Naive thymus-derived CD4-positive, alpha-beta T cell (primary cell): ENCODE measurements at regions not wholly inside any gene's neighbourhood (a gene's known extent, or its start where the extent isn't known, plus 50 kb on each side); places are given as distances from the start of the nearest gene placed in this dataset.

Experiments used
- ATAC-seq: fragments of 150-1000 bp; cut with Tn5 transposase; 2 replicates; pipeline ENCODE4 v1.10.0; 2021; ENCODE audit warnings: mild to moderate bottlenecking, moderate library complexity
- CTCF ChIA-PET: fragments of 350-600 bp; sonication (Branson Sonifier 250); formaldehyde crosslinking; loops from one replicate; lab custom pipeline; 2021; ENCODE audit warnings: antibody characterized with exemption; lab: Charles Lee
- POLR2A ChIA-PET: fragments of 350-600 bp; sonication (Branson Sonifier 250); formaldehyde crosslinking; loops from one replicate; lab custom pipeline; 2021; ENCODE audit warnings: antibody characterized with exemption, inconsistent platforms; lab: Charles Lee
- DNase-seq, 9 donors: peaks; one replicate each; pipeline versions ENCODE4 v3.0.0 to v3.0.0-alpha.2; 2020 to 2022; ENCODE audit warnings: mixed read lengths in 1 of 9
- H3K27ac ChIP-seq: one replicate; pipeline ENCODE4 v1.7.0; 2013; ENCODE audit warnings: mild to moderate bottlenecking, low read depth, low read length, moderate library complexity
- H3K27me3 ChIP-seq, 2 donors: one replicate each; pipeline ENCODE4 v1.7.0; 2013; ENCODE audit warnings: low read length in 2 of 2, mild to moderate bottlenecking in 2 of 2, moderate library complexity in 2 of 2; ENCODE audit not compliant: control insufficient read depth in 2 of 2, insufficient read depth in 2 of 2
- H3K36me3 ChIP-seq, 3 experiments: 1 replicate in 2 of 3; 2 replicates in 1 of 3; pipeline ENCODE4 v1.7.0; 2013; ENCODE audit warnings: low read length in 3 of 3, mild to moderate bottlenecking in 3 of 3, moderate library complexity in 1 of 3; ENCODE audit not compliant: insufficient read depth in 3 of 3, control insufficient read depth in 2 of 3
- H3K4me1 ChIP-seq, 2 donors: one replicate each; pipeline ENCODE4 v1.7.0; 2013; ENCODE audit warnings: low read length in 2 of 2, mild to moderate bottlenecking in 2 of 2, moderate library complexity in 1 of 2; ENCODE audit not compliant: control insufficient read depth in 2 of 2, insufficient read depth in 2 of 2
- H3K4me3 ChIP-seq: 2 replicates; pipeline ENCODE4 v1.7.0; 2013; ENCODE audit warnings: mild to moderate bottlenecking, low read length
- H3K9me3 ChIP-seq, 3 experiments: 1 replicate in 2 of 3; 2 replicates in 1 of 3; pipeline ENCODE4 v1.7.0; 2013; ENCODE audit warnings: low read length in 3 of 3; ENCODE audit not compliant: control insufficient read depth in 2 of 3
- H3K27ac Mint-ChIP-seq, 9 donors: one replicate each; pipeline ENCODE4 v1.8.0; 2020 to 2022; ENCODE audit warnings: mixed read lengths in 9 of 9, mild to moderate bottlenecking in 8 of 9, moderate library complexity in 5 of 9, inconsistent platforms in 2 of 9
- H3K27me3 Mint-ChIP-seq, 5 donors: one replicate each; pipeline ENCODE4 v1.8.0; 2021 to 2022; ENCODE audit warnings: mixed read lengths in 5 of 5, mild to moderate bottlenecking in 1 of 5
- H3K36me3 Mint-ChIP-seq, 5 donors: one replicate each; pipeline ENCODE4 v1.8.0; 2020 to 2022; ENCODE audit warnings: mixed read lengths in 5 of 5, mild to moderate bottlenecking in 3 of 5, inconsistent platforms in 1 of 5
- H3K4me1 Mint-ChIP-seq, 7 donors: one replicate each; pipeline ENCODE4 v1.8.0; 2020 to 2022; ENCODE audit warnings: mixed read lengths in 7 of 7, mild to moderate bottlenecking in 3 of 7, inconsistent platforms in 1 of 7
- H3K4me3 Mint-ChIP-seq, 10 donors: one replicate each; pipeline ENCODE4 v1.8.0; 2020 to 2022; ENCODE audit warnings: mild to moderate bottlenecking in 10 of 10, mixed read lengths in 10 of 10, moderate library complexity in 6 of 10, inconsistent platforms in 2 of 10
- H3K9me3 Mint-ChIP-seq, 11 donors: one replicate each; pipeline ENCODE4 v1.8.0; 2020 to 2022; ENCODE audit warnings: mixed read lengths in 11 of 11, mild to moderate bottlenecking in 4 of 11, inconsistent platforms in 1 of 11, moderate library complexity in 1 of 11
- intact Hi-C, 2 donors: fragments of 100-400 bp; cut with micrococcal nuclease; formaldehyde crosslinking; loops; one replicate each; pipeline ENCODE4 v1.15.1; 2023

DNA sequence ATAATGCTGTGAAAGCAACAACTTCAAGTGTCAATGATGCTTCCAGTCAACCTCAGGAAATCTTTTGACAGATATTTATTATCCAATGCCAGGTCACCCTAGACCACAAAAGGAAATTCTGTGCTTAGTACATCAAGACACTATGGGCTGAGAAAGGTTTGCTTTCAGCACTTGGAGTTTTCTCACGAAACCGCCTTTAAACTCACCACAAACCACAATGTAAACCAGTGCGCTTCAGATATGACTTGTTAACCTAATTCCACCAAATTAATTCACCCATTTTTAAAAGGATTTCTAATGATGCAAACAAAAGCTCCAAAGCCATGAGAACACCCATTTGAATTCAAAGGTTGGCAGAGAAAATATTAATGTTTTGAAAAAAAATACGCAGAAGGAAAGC is 292.9 kb upstream of the NR2F2 start:
- ATAC-seq (no peak), DNase-seq (no peak)
- Mint-ChIP-seq H3K9me3 (peaks cover 0 to 8% (median 0%) of the 10 kb centered on the region in 11 donors), H3K4me3 (no peak overlapping the region), H3K27ac (no peak overlapping the region), H3K27me3 (peaks cover 59 to 83% (median 74%) of the 10 kb centered on the region in 5 donors), H3K4me1 (peaks cover 0 to 17% (median 4%) of the 10 kb centered on the region in 7 donors), H3K36me3 (peaks cover 0 to 6% (median 0%) of the 10 kb centered on the region in 5 donors)
- peaks cover 4 to 7% of the 10 kb centered on the region in 2 donors for H3K4me1 ChIP-seq
- no peak overlapping the region for H3K27ac ChIP-seq
- H3K9me3 ChIP-seq, result no peaks in the 10 kb centered on the region
- intact Hi-C loops, result loop anchor here in 1 of 2 donors (5.0 kb wide), 1 partner anchor 40 kb away; no protein-coding TSS in a partner anchor
- no peaks in the 10 kb centered on the region for H3K36me3 ChIP-seq
- peaks cover 0 to 9% of the 10 kb centered on the region in 2 donors for H3K27me3 ChIP-seq
- CTCF ChIA-PET, result no interaction called here
- H3K4me3 ChIP-seq, result no peak overlapping the region
- POLR2A ChIA-PET, result no interaction called here

DNA sequence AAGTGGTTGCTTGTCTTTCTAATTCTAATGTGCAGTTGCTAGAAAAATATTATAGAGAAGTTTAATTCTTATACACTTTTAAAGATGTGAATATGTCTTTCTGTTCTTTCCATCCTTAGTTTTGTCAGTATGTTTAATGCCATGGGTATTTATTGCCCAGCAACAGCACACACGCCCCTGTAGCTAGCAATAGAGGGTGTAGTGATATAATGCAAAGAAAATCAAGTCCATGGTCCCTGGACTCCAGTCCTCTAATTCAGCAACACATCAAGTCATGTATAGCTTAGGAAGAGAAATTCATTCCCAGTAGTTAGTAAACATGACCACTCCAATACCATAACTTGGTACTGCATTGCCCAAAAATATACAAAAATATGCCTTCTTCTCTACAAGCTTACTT is 292.4 kb upstream of the NR2F2 start:
- CTCF ChIA-PET, result no interaction called here
- Mint-ChIP-seq H3K36me3 (peaks cover 0 to 6% (median 0%) of the 10 kb centered on the region in 5 donors), H3K4me1 (peaks cover 0 to 17% (median 4%) of the 10 kb centered on the region in 7 donors)

DNA sequence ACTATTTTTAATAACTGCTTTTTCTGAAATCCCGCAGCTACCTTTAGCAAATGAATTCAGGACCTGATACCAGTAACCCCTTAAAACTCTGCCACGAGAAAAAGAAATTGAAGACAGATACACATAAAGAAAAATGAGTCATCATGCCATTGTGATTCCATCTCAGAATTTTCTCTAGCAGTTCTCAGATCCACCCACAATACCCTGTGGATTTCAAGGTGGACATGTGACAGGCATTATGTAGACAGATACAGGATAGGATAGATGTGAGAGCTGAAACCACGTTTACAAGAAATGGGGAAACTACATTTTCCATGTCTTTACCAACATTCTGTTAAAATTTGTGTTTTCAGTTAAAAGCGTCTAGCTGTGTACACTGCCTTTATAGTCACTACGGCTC is 291.9 kb upstream of the NR2F2 start:
- no peaks in the 10 kb centered on the region for H3K36me3 ChIP-seq
- Mint-ChIP-seq H3K9me3 (peaks cover 0 to 8% (median 0%) of the 10 kb centered on the region in 11 donors), H3K27ac (no peak overlapping the region), H3K27me3 (peaks cover 63 to 85% (median 74%) of the 10 kb centered on the region in 5 donors), H3K4me3 (no peak overlapping the region), H3K4me1 (peaks cover 0 to 17% (median 4%) of the 10 kb centered on the region in 7 donors), H3K36me3 (peaks cover 0 to 6% (median 0%) of the 10 kb centered on the region in 5 donors)
- POLR2A ChIA-PET, result no interaction called here
- H3K9me3 ChIP-seq, result no peaks in the 10 kb centered on the region
- DNase-seq (no peak), ATAC-seq (no peak)
- CTCF ChIA-PET, result interaction anchor here (0.6 kb wide), 1 partner anchor 21 kb away, joined by 3 read pairs; no protein-coding TSS in a partner anchor
- peaks cover 0 to 9% of the 10 kb centered on the region in 2 donors for H3K27me3 ChIP-seq
- H3K4me1 ChIP-seq, result peaks cover 4 to 7% of the 10 kb centered on the region in 2 donors
- H3K27ac ChIP-seq, result no peak overlapping the region
- no peak overlapping the region for H3K4me3 ChIP-seq
- intact Hi-C loops, result loop anchor here in 1 of 2 donors (5.0 kb wide), 1 partner anchor 41 kb away; no protein-coding TSS in a partner anchor

More for the DNA sequence above, 292.4 kb upstream of the NR2F2 start:
- no peak for ATAC-seq
- Histone ChIP-seq H3K4me1 (peaks cover 4 to 7% of the 10 kb centered on the region in 2 donors), H3K9me3 (no peaks in the 10 kb centered on the region), H3K4me3 (no peak overlapping the region), H3K36me3 (no peaks in the 10 kb centered on the region), H3K27ac (no peak overlapping the region), H3K27me3 (peaks cover 0 to 9% of the 10 kb centered on the region in 2 donors)
- intact Hi-C loops, result loop anchor here in 1 of 2 donors (5.0 kb wide), 1 partner anchor 41 kb away; no protein-coding TSS in a partner anchor
- DNase-seq, result no peak
- H3K4me3 Mint-ChIP-seq, result no peak overlapping the region
- POLR2A ChIA-PET, result no interaction called here
- H3K27me3 Mint-ChIP-seq, result peaks cover 59 to 84% (median 74%) of the 10 kb centered on the region in 5 donors
- peaks cover 0 to 8% (median 0%) of the 10 kb centered on the region in 11 donors for H3K9me3 Mint-ChIP-seq
- H3K27ac Mint-ChIP-seq, result no peak overlapping the region

DNA sequence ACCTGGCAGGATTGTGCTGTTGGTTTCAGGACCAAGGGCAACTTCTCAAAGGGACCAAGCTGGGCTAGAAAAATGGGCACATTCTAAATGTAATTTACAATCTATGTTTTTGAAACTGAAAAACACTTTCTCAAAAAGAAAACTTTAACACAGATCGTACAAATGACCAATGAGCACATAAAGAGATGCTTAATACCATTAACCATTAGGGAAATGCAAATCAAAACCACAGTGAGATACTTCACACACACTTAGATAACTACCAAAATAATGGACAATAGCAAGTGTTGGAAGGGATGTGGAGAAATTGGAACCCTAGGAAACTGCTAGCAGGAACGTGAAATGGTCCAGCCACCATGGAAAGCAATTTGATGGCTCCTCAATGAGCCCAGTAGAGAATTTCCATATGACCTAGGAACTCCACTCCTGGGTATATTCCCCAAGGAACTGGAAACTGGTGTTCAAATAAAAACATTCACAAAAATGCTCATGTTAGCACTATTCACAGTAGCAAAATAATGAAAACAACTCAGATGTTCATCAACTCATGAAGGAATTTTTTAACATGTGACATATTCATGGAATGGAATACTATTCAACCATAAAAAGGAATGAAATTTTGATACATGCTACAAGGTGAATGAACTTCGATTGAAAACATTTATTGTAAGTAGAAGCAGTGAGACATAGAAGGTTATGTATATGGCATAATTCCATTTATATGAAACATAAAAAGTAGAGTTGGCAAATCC is 288.3 kb upstream of the NR2F2 start:
- Histone ChIP-seq H3K4me3 (no peak overlapping the region), H3K9me3 (no peaks in the 10 kb centered on the region), H3K27ac (no peak overlapping the region), H3K4me1 (peaks cover 0 to 6% of the 10 kb centered on the region in 2 donors), H3K36me3 (no peaks in the 10 kb centered on the region), H3K27me3 (peaks cover 0 to 9% of the 10 kb centered on the region in 2 donors)
- ATAC-seq, result no peak
- no peak for DNase-seq
- ChIA-PET CTCF (no interaction called here), POLR2A (no interaction called here)
- intact Hi-C loops, result no loop called here
- Mint-ChIP-seq H3K9me3 (peaks cover 0 to 3% (median 0%) of the 10 kb centered on the region in 11 donors), H3K4me3 (no peak overlapping the region), H3K27ac (no peak overlapping the region), H3K27me3 (peaks cover 54 to 83% (median 64%) of the 10 kb centered on the region in 5 donors), H3K36me3 (no peaks in the 10 kb centered on the region), H3K4me1 (peaks cover 0 to 8% (median 3%) of the 10 kb centered on the region in 7 donors)

DNA sequence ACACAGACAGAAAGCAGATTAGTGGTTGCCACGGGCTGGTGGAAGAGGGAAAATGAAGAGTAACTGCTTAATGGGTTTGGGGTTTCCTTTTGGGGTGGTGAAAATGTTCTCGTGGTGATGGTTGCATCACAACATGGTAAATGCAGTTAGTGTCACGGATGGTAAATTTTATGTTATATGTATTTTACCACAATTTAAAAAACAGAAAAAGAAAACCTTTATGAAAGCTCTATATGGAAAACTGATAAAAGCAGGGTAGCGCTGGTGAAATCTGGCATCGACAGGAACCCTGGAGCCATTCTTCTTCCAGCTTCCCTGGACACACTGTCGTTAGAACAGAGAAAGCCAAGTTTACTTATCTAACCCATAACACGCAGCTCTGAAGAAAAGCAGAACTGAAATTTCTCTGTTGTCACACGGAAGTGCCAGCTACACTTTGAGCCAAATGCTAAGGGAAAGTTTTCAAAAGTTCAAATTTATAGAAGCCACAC is 287.7 kb upstream of the NR2F2 start:
- no peak overlapping the region for H3K4me3 ChIP-seq
- POLR2A ChIA-PET, result no interaction called here
- Mint-ChIP-seq H3K4me1 (peaks cover 0 to 3% (median 0%) of the 10 kb centered on the region in 7 donors), H3K9me3 (peaks cover 0 to 3% (median 0%) of the 10 kb centered on the region in 11 donors), H3K27ac (no peak overlapping the region), H3K36me3 (no peaks in the 10 kb centered on the region), H3K27me3 (peaks cover 48 to 77% (median 64%) of the 10 kb centered on the region in 5 donors), H3K4me3 (no peak overlapping the region)
- no peaks in the 10 kb centered on the region for H3K36me3 ChIP-seq
- no peaks in the 10 kb centered on the region for H3K4me1 ChIP-seq
- ATAC-seq, result no peak
- H3K27ac ChIP-seq, result no peak overlapping the region
- no peak for DNase-seq
- H3K27me3 ChIP-seq, result peaks cover 0 to 9% of the 10 kb centered on the region in 2 donors
- intact Hi-C loops, result no loop called here
- CTCF ChIA-PET, result no interaction called here
- no peaks in the 10 kb centered on the region for H3K9me3 ChIP-seq

DNA sequence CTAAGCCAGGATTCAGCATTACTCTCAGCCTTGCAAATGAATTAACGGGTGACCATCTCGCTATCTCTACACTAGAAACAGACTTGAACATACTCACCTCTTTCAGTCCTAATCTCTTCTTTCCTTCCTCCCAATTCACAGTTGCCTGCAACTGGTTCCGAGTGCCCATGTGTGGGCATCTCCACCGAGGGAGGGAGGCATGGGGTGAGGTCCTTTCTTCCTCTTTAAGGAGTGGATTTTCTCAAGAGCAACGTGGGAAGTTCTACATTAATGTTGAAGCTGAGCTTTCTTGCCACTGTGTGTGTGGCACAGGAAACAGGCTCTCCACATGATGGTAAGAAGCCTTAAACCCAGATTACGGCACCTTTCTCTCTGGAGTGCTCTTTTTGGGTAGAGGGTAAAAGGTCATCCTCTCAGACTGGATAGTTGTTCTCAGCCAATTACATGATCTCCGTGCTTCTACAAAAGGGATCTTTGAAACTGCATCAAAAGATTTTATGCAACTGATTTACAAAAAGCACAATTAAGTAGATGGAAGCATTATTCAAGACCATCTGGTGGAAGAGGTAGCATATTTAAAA is 286.8 kb upstream of the NR2F2 start:
- Histone ChIP-seq H3K4me1 (no peaks in the 10 kb centered on the region), H3K9me3 (no peaks in the 10 kb centered on the region), H3K27ac (no peak overlapping the region), H3K4me3 (no peak overlapping the region), H3K27me3 (peaks cover 0 to 6% of the 10 kb centered on the region in 2 donors), H3K36me3 (no peaks in the 10 kb centered on the region)
- Mint-ChIP-seq H3K36me3 (no peaks in the 10 kb centered on the region), H3K27ac (no peak overlapping the region), H3K9me3 (peaks cover 0 to 3% (median 0%) of the 10 kb centered on the region in 11 donors), H3K4me1 (peaks cover 0 to 2% (median 0%) of the 10 kb centered on the region in 7 donors), H3K27me3 (peaks cover 39 to 76% (median 61%) of the 10 kb centered on the region in 5 donors), H3K4me3 (no peak overlapping the region)
- ATAC-seq, result no peak
- intact Hi-C loops, result no loop called here
- CTCF ChIA-PET, result no interaction called here
- POLR2A ChIA-PET, result no interaction called here
- no peak for DNase-seq
